ENCODE measurements at regions not wholly inside any gene's neighbourhood (a gene's known extent, or its start where the extent isn't known, plus 50 kb on each side); places are given as distances from the start of the nearest gene placed in this dataset.

- no peak for TF ChIP-seq REST (IDR thresholded peaks at IDR 0.05; ENCODE audit: low read depth)
- TF ChIP-seq EZH2phosphoT487 (IDR thresholded peaks at IDR 0.05; ENCODE audit: borderline replicate concordance) = no peak
- no peak for TF ChIP-seq MAX (IDR thresholded peaks at IDR 0.05)
- TF ChIP-seq CTCF (IDR thresholded peaks at IDR 0.05 in 2 of 3, conservative IDR thresholded peaks at IDR 0.05 in 1 of 3; ENCODE audit: borderline replicate concordance in 1 of 3, insufficient read depth in 1 of 3, low read depth in 2 of 3, low read length in 2 of 3) = no peak
These were observed 947.1 kb upstream of the MIR17HG start (continued) for GRCh38 chr13:90400372-90400771.

GRCh38 chr13:90401150-90401549, 946.3 kb upstream of the MIR17HG start:
- ChIA-PET RAD21 (ENCODE audit: low non-redundant PET in 1 of 2, low total read pairs in 2 of 2, uncharacterized antibody in 2 of 2, unreplicated experiment in 2 of 2) (no interaction called here), CTCF (no interaction called here), POLR2A (no interaction called here)
- DNase-seq (ENCODE audit: low read depth, low spot score) = no peak
- no peaks in the 10 kb centered on the region; a peak in 1 of 4 replicates for H3K9me3 ChIP-seq (ENCODE audit: control insufficient read depth in 1 of 2, insufficient read depth in 1 of 2, low read depth in 1 of 2, low read length in 2 of 2)
- H4K20me1 ChIP-seq (ENCODE audit: insufficient read depth) = no peaks in the 10 kb centered on the region
- H3K4me1 ChIP-seq (ENCODE audit: control insufficient read depth in 1 of 2, insufficient read depth in 2 of 2, low read length in 2 of 2) = no peaks in the 10 kb centered on the region
- no peaks in the 10 kb centered on the region for H3K27me3 ChIP-seq (ENCODE audit: insufficient read depth, low read length)
- no peaks in the 10 kb centered on the region for H3K79me2 ChIP-seq (ENCODE audit: insufficient read depth, low read length)
- H2AFZ ChIP-seq (ENCODE audit: low read depth, low read length, poor library complexity, severe bottlenecking) = no peak overlapping the region
- H3K9me2 ChIP-seq (ENCODE audit: insufficient read depth) = no peaks in the 10 kb centered on the region
- no peaks in the 10 kb centered on the region for H3K36me3 ChIP-seq (ENCODE audit: control insufficient read depth in 1 of 2, insufficient read depth in 2 of 2, low read length in 2 of 2)
- BruUV-seq (replicated peaks) = no TSS peak
- no peak overlapping the region for H3K9ac ChIP-seq (ENCODE audit: low read length)
- intact Hi-C loops (cut with micrococcal nuclease) = no loop called here
- H3K4me2 ChIP-seq (ENCODE audit: low read length) = no peak overlapping the region
- no peak overlapping the region for H3K4me3 ChIP-seq (replicated peaks in 1 of 2; ENCODE audit: low read depth in 1 of 2, low read length in 2 of 2)
- no peak overlapping the region for H3K27ac ChIP-seq (ENCODE audit: low read depth, low read length)
- ATAC-seq = no peak
- TF ChIP-seq ZNF274 (IDR thresholded peaks at IDR 0.05; ENCODE audit: low read depth, low read length) (no peak), CBX3 (IDR thresholded peaks at IDR 0.05; ENCODE audit: low read depth) (no peak), SP1 (IDR thresholded peaks at IDR 0.05; ENCODE audit: low read depth) (no peak), ZBTB33 (IDR thresholded peaks at IDR 0.05; ENCODE audit: extremely low read depth, insufficient replicate concordance, low read length) (no peak), EZH2 (IDR thresholded peaks at IDR 0.05) (no peak), YY1 (IDR thresholded peaks at IDR 0.05; ENCODE audit: extremely low read depth, insufficient replicate concordance, low read depth, low read length) (no peak), FOSL1 (IDR thresholded peaks at IDR 0.05; ENCODE audit: low read depth) (no peak), ZFX (IDR thresholded peaks at IDR 0.05) (no peak), EGR1 (IDR thresholded peaks at IDR 0.05; ENCODE audit: low read depth) (no peak), TCF7L2 (IDR thresholded peaks at IDR 0.05; ENCODE audit: borderline replicate concordance, extremely low read depth, insufficient read depth, insufficient read length) (no peak), ATF3 (IDR thresholded peaks at IDR 0.05) (no peak)

All from HCT116 (cell line).